ENCODE measurements at regions not wholly inside any gene's neighbourhood (a gene's known extent, or its start where the extent isn't known, plus 50 kb on each side); places are given as distances from the start of the nearest gene placed in this dataset.

DNA sequence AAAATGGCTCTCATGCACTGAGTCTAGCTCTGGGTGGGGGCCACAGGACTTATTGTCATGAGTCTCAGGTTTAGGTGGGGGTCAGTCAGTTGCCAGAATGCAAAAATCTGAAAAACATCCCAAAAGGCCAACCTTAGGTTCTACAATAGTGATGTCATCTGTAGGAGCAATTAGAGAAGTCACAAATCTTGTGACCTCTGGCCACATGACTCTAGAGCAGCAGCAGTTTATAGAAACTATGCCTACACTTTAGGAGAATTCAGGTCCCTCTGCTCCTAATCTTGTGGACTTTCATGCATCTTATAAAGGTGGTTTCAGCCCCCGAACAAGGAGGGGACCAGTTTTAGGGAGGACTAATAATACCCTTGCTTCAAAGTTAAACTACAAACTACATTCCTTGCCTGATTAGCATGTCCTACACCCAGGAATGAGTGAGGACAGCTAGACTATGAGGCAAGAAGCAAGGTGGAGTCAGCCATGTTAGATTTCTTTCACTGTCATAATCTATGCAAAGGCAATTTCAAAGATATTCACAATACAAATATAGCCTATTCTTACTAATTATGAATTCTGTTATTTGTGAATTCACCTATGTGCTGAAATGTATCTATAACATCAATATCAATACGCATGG is 123.5 kb upstream of the ADCY1 start:
- ATAC-seq, result no peak
- no peaks in the 10 kb centered on the region for H3F3A ChIP-seq (replicated peaks; ENCODE audit: low read depth)
- no peaks in the 10 kb centered on the region for H3K79me2 ChIP-seq (replicated peaks; ENCODE audit: insufficient read depth)
- H3K27ac ChIP-seq (ENCODE audit: low read depth), result no peak overlapping the region
- H3K4me1 Mint-ChIP-seq, result no peaks in the 10 kb centered on the region
- H3K9me2 ChIP-seq (ENCODE audit: insufficient read depth), result peaks cover 4% of the 10 kb centered on the region
- H3K36me3 Mint-ChIP-seq (ENCODE audit: low read depth), result no peaks in the 10 kb centered on the region
- no peak for TF ChIP-seq STAT1 (IDR thresholded peaks at IDR 0.05; ENCODE audit: unreplicated experiment)
- TF ChIP-seq JUNB (IDR thresholded peaks at IDR 0.05; ENCODE audit: unreplicated experiment), result no peak
- TF ChIP-seq ZNF331 (CRISPR knock-in tag; IDR thresholded peaks at IDR 0.05; ENCODE audit: low read depth), result no peak
- TF ChIP-seq EZH2phosphoT487 (IDR thresholded peaks at IDR 0.05; ENCODE audit: unreplicated experiment), result no peak
- no peak for TF ChIP-seq POLR2AphosphoS5 (IDR thresholded peaks at IDR 0.05; ENCODE audit: low read depth)
- TF ChIP-seq CTCF (conservative IDR thresholded peaks at IDR 0.05; ENCODE audit: low read depth in 2 of 2), result no peak
- TF ChIP-seq CREB1 (CRISPR knock-in tag; IDR thresholded peaks at IDR 0.05; ENCODE audit: low read depth), result no peak
- TF ChIP-seq, protein P1, sequence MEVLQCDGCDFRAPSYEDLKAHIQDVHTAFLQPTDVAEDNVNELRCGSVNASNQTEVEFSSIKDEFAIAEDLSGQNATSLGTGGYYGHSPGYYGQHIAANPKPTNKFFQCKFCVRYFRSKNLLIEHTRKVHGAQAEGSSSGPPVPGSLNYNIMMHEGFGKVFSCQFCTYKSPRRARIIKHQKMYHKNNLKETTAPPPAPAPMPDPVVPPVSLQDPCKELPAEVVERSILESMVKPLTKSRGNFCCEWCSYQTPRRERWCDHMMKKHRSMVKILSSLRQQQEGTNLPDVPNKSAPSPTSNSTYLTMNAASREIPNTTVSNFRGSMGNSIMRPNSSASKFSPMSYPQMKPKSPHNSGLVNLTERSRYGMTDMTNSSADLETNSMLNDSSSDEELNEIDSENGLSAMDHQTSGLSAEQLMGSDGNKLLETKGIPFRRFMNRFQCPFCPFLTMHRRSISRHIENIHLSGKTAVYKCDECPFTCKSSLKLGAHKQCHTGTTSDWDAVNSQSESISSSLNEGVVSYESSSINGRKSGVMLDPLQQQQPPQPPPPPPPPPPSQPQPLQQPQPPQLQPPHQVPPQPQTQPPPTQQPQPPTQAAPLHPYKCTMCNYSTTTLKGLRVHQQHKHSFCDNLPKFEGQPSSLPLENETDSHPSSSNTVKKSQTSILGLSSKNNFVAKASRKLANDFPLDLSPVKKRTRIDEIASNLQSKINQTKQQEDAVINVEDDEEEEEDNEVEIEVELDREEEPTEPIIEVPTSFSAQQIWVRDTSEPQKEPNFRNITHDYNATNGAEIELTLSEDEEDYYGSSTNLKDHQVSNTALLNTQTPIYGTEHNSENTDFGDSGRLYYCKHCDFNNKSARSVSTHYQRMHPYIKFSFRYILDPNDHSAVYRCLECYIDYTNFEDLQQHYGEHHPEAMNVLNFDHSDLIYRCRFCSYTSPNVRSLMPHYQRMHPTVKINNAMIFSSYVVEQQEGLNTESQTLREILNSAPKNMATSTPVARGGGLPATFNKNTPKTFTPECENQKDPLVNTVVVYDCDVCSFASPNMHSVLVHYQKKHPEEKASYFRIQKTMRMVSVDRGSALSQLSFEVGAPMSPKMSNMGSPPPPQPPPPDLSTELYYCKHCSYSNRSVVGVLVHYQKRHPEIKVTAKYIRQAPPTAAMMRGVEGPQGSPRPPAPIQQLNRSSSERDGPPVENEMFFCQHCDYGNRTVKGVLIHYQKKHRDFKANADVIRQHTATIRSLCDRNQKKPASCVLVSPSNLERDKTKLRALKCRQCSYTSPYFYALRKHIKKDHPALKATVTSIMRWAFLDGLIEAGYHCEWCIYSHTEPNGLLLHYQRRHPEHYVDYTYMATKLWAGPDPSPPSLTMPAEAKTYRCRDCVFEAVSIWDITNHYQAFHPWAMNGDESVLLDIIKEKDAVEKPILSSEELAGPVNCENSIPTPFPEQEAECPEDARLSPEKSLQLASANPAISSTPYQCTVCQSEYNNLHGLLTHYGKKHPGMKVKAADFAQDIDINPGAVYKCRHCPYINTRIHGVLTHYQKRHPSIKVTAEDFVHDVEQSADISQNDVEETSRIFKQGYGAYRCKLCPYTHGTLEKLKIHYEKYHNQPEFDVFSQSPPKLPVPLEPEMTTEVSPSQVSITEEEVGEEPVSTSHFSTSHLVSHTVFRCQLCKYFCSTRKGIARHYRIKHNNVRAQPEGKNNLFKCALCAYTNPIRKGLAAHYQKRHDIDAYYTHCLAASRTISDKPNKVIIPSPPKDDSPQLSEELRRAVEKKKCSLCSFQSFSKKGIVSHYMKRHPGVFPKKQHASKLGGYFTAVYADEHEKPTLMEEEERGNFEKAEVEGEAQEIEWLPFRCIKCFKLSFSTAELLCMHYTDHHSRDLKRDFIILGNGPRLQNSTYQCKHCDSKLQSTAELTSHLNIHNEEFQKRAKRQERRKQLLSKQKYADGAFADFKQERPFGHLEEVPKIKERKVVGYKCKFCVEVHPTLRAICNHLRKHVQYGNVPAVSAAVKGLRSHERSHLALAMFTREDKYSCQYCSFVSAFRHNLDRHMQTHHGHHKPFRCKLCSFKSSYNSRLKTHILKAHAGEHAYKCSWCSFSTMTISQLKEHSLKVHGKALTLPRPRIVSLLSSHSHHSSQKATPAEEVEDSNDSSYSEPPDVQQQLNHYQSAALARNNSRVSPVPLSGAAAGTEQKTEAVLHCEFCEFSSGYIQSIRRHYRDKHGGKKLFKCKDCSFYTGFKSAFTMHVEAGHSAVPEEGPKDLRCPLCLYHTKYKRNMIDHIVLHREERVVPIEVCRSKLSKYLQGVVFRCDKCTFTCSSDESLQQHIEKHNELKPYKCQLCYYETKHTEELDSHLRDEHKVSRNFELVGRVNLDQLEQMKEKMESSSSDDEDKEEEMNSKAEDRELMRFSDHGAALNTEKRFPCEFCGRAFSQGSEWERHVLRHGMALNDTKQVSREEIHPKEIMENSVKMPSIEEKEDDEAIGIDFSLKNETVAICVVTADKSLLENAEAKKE (CRISPR knock-in tag; IDR thresholded peaks at IDR 0.05), result no peak
- no peak for TF ChIP-seq ETS1 (IDR thresholded peaks at IDR 0.05)
- TF ChIP-seq EZH2 (IDR thresholded peaks at IDR 0.05; ENCODE audit: low read depth, unreplicated experiment), result no peak
- TF ChIP-seq NANOG (IDR thresholded peaks at IDR 0.05; ENCODE audit: borderline replicate concordance), result no peak
- TF ChIP-seq, protein P2, sequence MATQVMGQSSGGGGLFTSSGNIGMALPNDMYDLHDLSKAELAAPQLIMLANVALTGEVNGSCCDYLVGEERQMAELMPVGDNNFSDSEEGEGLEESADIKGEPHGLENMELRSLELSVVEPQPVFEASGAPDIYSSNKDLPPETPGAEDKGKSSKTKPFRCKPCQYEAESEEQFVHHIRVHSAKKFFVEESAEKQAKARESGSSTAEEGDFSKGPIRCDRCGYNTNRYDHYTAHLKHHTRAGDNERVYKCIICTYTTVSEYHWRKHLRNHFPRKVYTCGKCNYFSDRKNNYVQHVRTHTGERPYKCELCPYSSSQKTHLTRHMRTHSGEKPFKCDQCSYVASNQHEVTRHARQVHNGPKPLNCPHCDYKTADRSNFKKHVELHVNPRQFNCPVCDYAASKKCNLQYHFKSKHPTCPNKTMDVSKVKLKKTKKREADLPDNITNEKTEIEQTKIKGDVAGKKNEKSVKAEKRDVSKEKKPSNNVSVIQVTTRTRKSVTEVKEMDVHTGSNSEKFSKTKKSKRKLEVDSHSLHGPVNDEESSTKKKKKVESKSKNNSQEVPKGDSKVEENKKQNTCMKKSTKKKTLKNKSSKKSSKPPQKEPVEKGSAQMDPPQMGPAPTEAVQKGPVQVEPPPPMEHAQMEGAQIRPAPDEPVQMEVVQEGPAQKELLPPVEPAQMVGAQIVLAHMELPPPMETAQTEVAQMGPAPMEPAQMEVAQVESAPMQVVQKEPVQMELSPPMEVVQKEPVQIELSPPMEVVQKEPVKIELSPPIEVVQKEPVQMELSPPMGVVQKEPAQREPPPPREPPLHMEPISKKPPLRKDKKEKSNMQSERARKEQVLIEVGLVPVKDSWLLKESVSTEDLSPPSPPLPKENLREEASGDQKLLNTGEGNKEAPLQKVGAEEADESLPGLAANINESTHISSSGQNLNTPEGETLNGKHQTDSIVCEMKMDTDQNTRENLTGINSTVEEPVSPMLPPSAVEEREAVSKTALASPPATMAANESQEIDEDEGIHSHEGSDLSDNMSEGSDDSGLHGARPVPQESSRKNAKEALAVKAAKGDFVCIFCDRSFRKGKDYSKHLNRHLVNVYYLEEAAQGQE (IDR thresholded peaks at IDR 0.05; ENCODE audit: unreplicated experiment), result no peak
- TF ChIP-seq ZNF114 (CRISPR knock-in tag; IDR thresholded peaks at IDR 0.05), result no peak
- no peak overlapping the region for H3K4me3 ChIP-seq
- H3K4me2 ChIP-seq, result no peak overlapping the region
- no peaks in the 10 kb centered on the region for H3K27me3 ChIP-seq (ENCODE audit: insufficient read depth)
- DNase-seq (ENCODE audit: low spot score), result no peak
- no peaks in the 10 kb centered on the region for H3K4me1 ChIP-seq (ENCODE audit: insufficient read depth)
- no peaks in the 10 kb centered on the region for H3K27me3 Mint-ChIP-seq (ENCODE audit: insufficient read depth, low read depth, poor library complexity)
- H4K20me1 ChIP-seq (replicated peaks; ENCODE audit: insufficient read depth), result no peaks in the 10 kb centered on the region
- no peaks in the 10 kb centered on the region for H3K36me3 ChIP-seq (ENCODE audit: insufficient read depth)
- no peak overlapping the region for H3K4me3 Mint-ChIP-seq
- no peak overlapping the region for H3K27ac Mint-ChIP-seq
- H2AFZ ChIP-seq, result no peak overlapping the region
- no peaks in the 10 kb centered on the region; the same call in 2 of the 3 replicates for H3K9me3 Mint-ChIP-seq

All from GM23338 (cell line).